ENCODE measurements at regions not wholly inside any gene's neighbourhood (a gene's known extent, or its start where the extent isn't known, plus 50 kb on each side); places are given as distances from the start of the nearest gene placed in this dataset.

GRCh38 chr14:105738638-105739037 lies 212.3 kb downstream of the TMEM121 start (continued):
- no peak for TF ChIP-seq ZBTB10 (CRISPR knock-in tag; IDR thresholded peaks at IDR 0.05; ENCODE audit: borderline replicate concordance)
- TF ChIP-seq ZNF572 (CRISPR knock-in tag; IDR thresholded peaks at IDR 0.05): no peak
- TF ChIP-seq GPN1 (CRISPR knock-in tag; IDR thresholded peaks at IDR 0.05; ENCODE audit: borderline replicate concordance): no peak
- no peak for TF ChIP-seq SMARCE1 (IDR thresholded peaks at IDR 0.05; ENCODE audit: borderline replicate concordance)
- no peak for TF ChIP-seq PRDM4 (CRISPR knock-in tag; IDR thresholded peaks at IDR 0.05; ENCODE audit: borderline replicate concordance)
- TF ChIP-seq ZNF615 (CRISPR knock-in tag; IDR thresholded peaks at IDR 0.05; ENCODE audit: borderline replicate concordance): no peak
- TF ChIP-seq KDM1A (CRISPR knock-in tag; IDR thresholded peaks at IDR 0.05): no peak
- no peak for TF ChIP-seq ZNF777 (CRISPR knock-in tag; IDR thresholded peaks at IDR 0.05)
- no peak for TF ChIP-seq ARID5B (CRISPR knock-in tag; IDR thresholded peaks at IDR 0.05)
- no peak for TF ChIP-seq RARA (CRISPR knock-in tag; IDR thresholded peaks at IDR 0.05)

Measured in HepG2 (cell line).